ENCODE measurements at regions not wholly inside any gene's neighbourhood (a gene's known extent, or its start where the extent isn't known, plus 50 kb on each side); places are given as distances from the start of the nearest gene placed in this dataset.
A peak's percentile ranks its signal among the peaks of the same experiment; 100 is the strongest.

GRCh38 chr16:62872339-62872738, 836.1 kb upstream of the CDH8 start:
- Histone ChIP-seq H2AFZ (ENCODE audit: low read length) (no peak overlapping the region), H4K20me1 (ENCODE audit: insufficient read depth, low read length) (no peaks in the 10 kb centered on the region), H3K36me3 (replicated peaks; ENCODE audit: insufficient read depth, low read length) (no peaks in the 10 kb centered on the region), H3K4me2 (ENCODE audit: low read depth, low read length) (no peak overlapping the region), H3K9me3 (replicated peaks; ENCODE audit: insufficient read depth, low read length) (no peaks in the 10 kb centered on the region), H3K4me1 (ENCODE audit: low read length) (no peaks in the 10 kb centered on the region), H3K9ac (ENCODE audit: low read length) (no peak overlapping the region), H3K9me2 (replicated peaks; ENCODE audit: insufficient read depth, low read length) (no peaks in the 10 kb centered on the region), H3F3A (ENCODE audit: insufficient read depth, low read length) (no peaks in the 10 kb centered on the region), H3K27me3 (replicated peaks; ENCODE audit: insufficient read depth, low read length) (no peaks in the 10 kb centered on the region), H3K27ac (ENCODE audit: low read length) (no peak overlapping the region), H3K79me2 (ENCODE audit: low read length) (no peaks in the 10 kb centered on the region), H3K4me3 (ENCODE audit: low read length) (no peak overlapping the region)
- no peak for DNase-seq
- TF ChIP-seq CTCF (IDR thresholded peaks at IDR 0.05; ENCODE audit: low read length) (no peak), EZH2phosphoT487 (IDR thresholded peaks at IDR 0.05; ENCODE audit: low read length) (no peak), EZH2 (optimal IDR thresholded peaks at IDR 0.05; ENCODE audit: low read depth, low read length) (no peak)

- DNase-seq: no peak
- Histone ChIP-seq H3K79me2 (ENCODE audit: low read length) (no peaks in the 10 kb centered on the region), H3K27ac (ENCODE audit: low read length) (no peak overlapping the region), H3K36me3 (replicated peaks; ENCODE audit: insufficient read depth, low read length) (no peaks in the 10 kb centered on the region), H3K9me2 (replicated peaks; ENCODE audit: insufficient read depth, low read length) (no peaks in the 10 kb centered on the region), H3K4me1 (ENCODE audit: low read length) (no peaks in the 10 kb centered on the region), H3K4me3 (ENCODE audit: low read length) (no peak overlapping the region), H3K9ac (ENCODE audit: low read length) (no peak overlapping the region), H2AFZ (ENCODE audit: low read length) (no peak overlapping the region), H3K27me3 (replicated peaks; ENCODE audit: insufficient read depth, low read length) (no peaks in the 10 kb centered on the region), H3K4me2 (ENCODE audit: low read depth, low read length) (no peak overlapping the region), H3F3A (ENCODE audit: insufficient read depth, low read length) (no peaks in the 10 kb centered on the region), H3K9me3 (replicated peaks; ENCODE audit: insufficient read depth, low read length) (no peaks in the 10 kb centered on the region), H4K20me1 (ENCODE audit: insufficient read depth, low read length) (no peaks in the 10 kb centered on the region)
- no peak for TF ChIP-seq EZH2 (optimal IDR thresholded peaks at IDR 0.05; ENCODE audit: low read depth, low read length)
- 0 out of 2 replicates have a peak, but pooled peaks have one; percentile 11 for TF ChIP-seq CTCF (IDR thresholded peaks at IDR 0.05; ENCODE audit: low read length)
- TF ChIP-seq EZH2phosphoT487 (IDR thresholded peaks at IDR 0.05; ENCODE audit: low read length): no peak
These were observed 834.3 kb upstream of the CDH8 start for GRCh38 chr16:62870554-62870953.

GRCh38 chr16:62869837-62870236, 833.6 kb upstream of the CDH8 start:
- TF ChIP-seq EZH2 (optimal IDR thresholded peaks at IDR 0.05; ENCODE audit: low read depth, low read length): no peak
- TF ChIP-seq CTCF (IDR thresholded peaks at IDR 0.05; ENCODE audit: low read length): no peak
- no peak for TF ChIP-seq EZH2phosphoT487 (IDR thresholded peaks at IDR 0.05; ENCODE audit: low read length)
- no peak for DNase-seq
- H3K79me2 ChIP-seq (ENCODE audit: low read length): no peaks in the 10 kb centered on the region

More at GRCh38 chr16:62869837-62870236, 833.6 kb upstream of the CDH8 start:
- H3K9me3 ChIP-seq (replicated peaks; ENCODE audit: insufficient read depth, low read length): no peaks in the 10 kb centered on the region
- no peak overlapping the region for H3K4me3 ChIP-seq (ENCODE audit: low read length)
- H4K20me1 ChIP-seq (ENCODE audit: insufficient read depth, low read length): no peaks in the 10 kb centered on the region
- H3K4me1 ChIP-seq (ENCODE audit: low read length): no peaks in the 10 kb centered on the region
- H2AFZ ChIP-seq (ENCODE audit: low read length): no peak overlapping the region
- H3K9ac ChIP-seq (ENCODE audit: low read length): no peak overlapping the region
- H3K27ac ChIP-seq (ENCODE audit: low read length): no peak overlapping the region
- no peaks in the 10 kb centered on the region for H3F3A ChIP-seq (ENCODE audit: insufficient read depth, low read length)
- no peaks in the 10 kb centered on the region for H3K9me2 ChIP-seq (replicated peaks; ENCODE audit: insufficient read depth, low read length)
- H3K27me3 ChIP-seq (replicated peaks; ENCODE audit: insufficient read depth, low read length): no peaks in the 10 kb centered on the region
- no peaks in the 10 kb centered on the region for H3K36me3 ChIP-seq (replicated peaks; ENCODE audit: insufficient read depth, low read length)
- H3K4me2 ChIP-seq (ENCODE audit: low read depth, low read length): no peak overlapping the region
